Ovary (tissue), 7 donors: ENCODE measurements at regions not wholly inside any gene's neighbourhood (a gene's known extent, or its start where the extent isn't known, plus 50 kb on each side); places are given as distances from the start of the nearest gene placed in this dataset. TPM values are rescaled to one million over a fixed set of nuclear protein-coding genes. Genes with fewer than 3 reads are reported as not detected.

Experiments used
- DNase-seq, 5 donors: peaks; one replicate each; pipeline ENCODE4 v3.0.0-alpha.2; 2019 to 2020
- H3K27ac ChIP-seq, 2 donors: fragments of 200-600 bp; one replicate each; pipeline versions ENCODE4 v1.5.1 to v1.8.0; 2019 to 2022
- H3K27me3 ChIP-seq: fragments of 200-600 bp; one replicate; pipeline ENCODE4 v1.8.0; 2022
- H3K36me3 ChIP-seq: fragments of 200-600 bp; sonication (generic); one replicate; pipeline ENCODE4 v1.5.1; 2019
- H3K4me1 ChIP-seq: one replicate; pipeline ENCODE4 v1.8.1; 2013; ENCODE audit warnings: mild to moderate bottlenecking, moderate library complexity; ENCODE audit not compliant: insufficient read depth
- H3K4me3 ChIP-seq: fragments of 200-600 bp; sonication (generic); one replicate; pipeline ENCODE4 v1.5.1; 2017
- H3K9me3 ChIP-seq, 2 donors: fragments of 200-600 bp in 1 of 2; sonication (generic) in 1 of 2; one replicate each; pipeline versions ENCODE4 v1.5.1 to v1.8.1; 2013 to 2019; ENCODE audit warnings: mild to moderate bottlenecking in 1 of 2, moderate library complexity in 1 of 2
- EP300 ChIP-seq: sonication (generic); formaldehyde crosslinking; IDR thresholded peaks from one replicate; pipeline ENCODE4 v1.6.1; 2017; ENCODE audit warnings: antibody characterized with exemption
- POLR2A ChIP-seq: fragments of 450-650 bp; IDR thresholded peaks from one replicate; pipeline ENCODE4 v1.6.1; 2017; ENCODE audit warnings: antibody characterized with exemption, mild to moderate bottlenecking, moderate library complexity
- WGBS, 3 donors: extraction: QIAGEN DNeasy Blood & Tissue Kit in 1 of 3; methylation state at CpG; one replicate each; pipeline versions ENCODE4 v1.1.5 to v1.1.7; 2013 to 2017; 5-methylcytosine and 5-hydroxymethylcytosine counted together
- intact Hi-C, 4 donors: fragments of 100-400 bp; cut with DNase I; formaldehyde crosslinking; loops; one replicate each; pipeline versions ENCODE4 v1.11.0 to v1.15.1; 2022 to 2023
- microRNA-seq, 3 donors: library from miRNA; unstranded; fragments of <30 nt; microRNA quantifications; one replicate each; pipeline versions ENCODE4 to v1.2.0, GENCODE V29; 2019 to 2020
- small RNA-seq: library from RNA; depleted of rRNA; stranded (forward); fragments of <200 nt; gene quantifications from one replicate; pipeline ENCODE3, GENCODE V24; 2016
- TF ChIP-seq, protein P1 (sequence below), 3 donors: fragments of 450-650 bp in 2 of 3; fragments of 200-600 bp in 1 of 3; IDR thresholded peaks; one replicate each; pipeline versions ENCODE4 v1.5.1 to v1.8.0; 2016 to 2022; ENCODE audit warnings: antibody characterized with exemption in 3 of 3, mild to moderate bottlenecking in 1 of 3
- donor health status: DM: no; HTN: no; CAD: no; lungs with moderate emphysema.
- donor health status: DM: no; HTN: no; CAD: no.
- donor health status: Bipolar disorder and iron deficiency.
- donor health status: DM: no; HTN: no; CAD: no.
- donor health status: DM: yes; HTN: yes; CAD: no.

DNA sequence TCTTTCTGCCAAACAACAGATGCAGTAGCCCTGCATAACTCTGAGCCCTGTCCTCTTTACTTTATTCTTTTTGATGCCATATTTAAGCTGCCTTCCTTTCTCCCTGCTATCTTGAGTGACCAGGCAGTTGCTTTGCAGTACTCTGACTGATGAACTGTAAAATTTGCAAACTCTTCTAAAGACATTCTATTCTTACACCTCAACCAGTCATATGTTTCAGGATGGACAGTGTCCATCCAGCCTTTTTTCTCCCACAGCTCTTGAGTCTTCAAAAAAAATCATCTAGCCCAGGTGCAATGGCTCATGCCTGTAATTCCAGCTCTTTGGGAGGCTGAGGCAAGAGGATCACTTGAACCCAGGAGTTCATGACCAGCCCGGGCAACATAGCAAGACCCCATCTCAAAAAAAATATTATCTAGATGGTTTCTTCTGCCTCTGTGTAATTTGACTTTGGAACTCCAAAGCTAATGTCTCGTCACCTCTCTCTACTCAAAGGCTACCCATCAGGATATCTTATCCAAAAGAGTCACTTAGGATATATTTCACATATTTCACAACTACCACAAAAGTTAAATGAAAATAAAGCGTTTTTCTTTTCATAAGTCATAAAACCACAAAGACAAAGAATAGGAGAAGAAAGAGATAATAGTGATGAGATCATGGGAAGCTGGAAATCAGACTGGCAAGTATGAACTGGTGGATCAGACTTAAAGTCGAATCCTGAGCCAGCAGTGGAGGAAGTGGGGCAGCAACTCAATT is 54.6 kb upstream of the IPO9 start:
- no peak overlapping the region for H3K27ac ChIP-seq
- intact Hi-C loops = no loop called here
- 52 to 65% (median 55%) methylated on average over 4 of the region's 4 CpGs for WGBS, 3 donors
- no peak overlapping the region for H3K4me3 ChIP-seq
- H3K36me3 ChIP-seq = no peaks in the 10 kb centered on the region
- TF ChIP-seq, protein P1, sequence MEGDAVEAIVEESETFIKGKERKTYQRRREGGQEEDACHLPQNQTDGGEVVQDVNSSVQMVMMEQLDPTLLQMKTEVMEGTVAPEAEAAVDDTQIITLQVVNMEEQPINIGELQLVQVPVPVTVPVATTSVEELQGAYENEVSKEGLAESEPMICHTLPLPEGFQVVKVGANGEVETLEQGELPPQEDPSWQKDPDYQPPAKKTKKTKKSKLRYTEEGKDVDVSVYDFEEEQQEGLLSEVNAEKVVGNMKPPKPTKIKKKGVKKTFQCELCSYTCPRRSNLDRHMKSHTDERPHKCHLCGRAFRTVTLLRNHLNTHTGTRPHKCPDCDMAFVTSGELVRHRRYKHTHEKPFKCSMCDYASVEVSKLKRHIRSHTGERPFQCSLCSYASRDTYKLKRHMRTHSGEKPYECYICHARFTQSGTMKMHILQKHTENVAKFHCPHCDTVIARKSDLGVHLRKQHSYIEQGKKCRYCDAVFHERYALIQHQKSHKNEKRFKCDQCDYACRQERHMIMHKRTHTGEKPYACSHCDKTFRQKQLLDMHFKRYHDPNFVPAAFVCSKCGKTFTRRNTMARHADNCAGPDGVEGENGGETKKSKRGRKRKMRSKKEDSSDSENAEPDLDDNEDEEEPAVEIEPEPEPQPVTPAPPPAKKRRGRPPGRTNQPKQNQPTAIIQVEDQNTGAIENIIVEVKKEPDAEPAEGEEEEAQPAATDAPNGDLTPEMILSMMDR (IDR thresholded peaks at IDR 0.05) = no peak
- TF ChIP-seq POLR2A (no peak), EP300 (no peak)
- H3K27me3 ChIP-seq = no peaks in the 10 kb centered on the region
- no peak for DNase-seq
- H3K4me1 ChIP-seq = no peaks in the 10 kb centered on the region
- H3K9me3 ChIP-seq = peaks cover 0 to 4% of the 10 kb centered on the region in 2 donors

DNA sequence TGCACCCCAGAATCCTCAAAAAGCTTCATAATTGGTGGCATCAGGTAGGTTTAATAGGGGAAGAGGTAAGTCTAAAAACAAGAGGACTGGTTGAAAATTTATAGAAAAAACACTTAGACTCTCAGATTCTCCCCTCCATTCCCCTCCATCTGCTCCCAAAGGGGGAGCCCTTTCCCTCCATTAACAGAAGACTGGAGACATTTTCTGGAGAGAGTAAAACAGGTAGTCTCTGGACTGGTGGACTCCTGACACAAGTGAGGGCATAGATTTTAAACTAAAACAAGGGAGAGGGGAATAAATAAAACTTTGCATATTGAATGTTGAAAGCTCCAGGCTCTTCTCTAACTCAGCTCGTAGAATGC is 54.0 kb upstream of the IPO9 start:
- Histone ChIP-seq H3K4me3 (no peak overlapping the region), H3K4me1 (no peaks in the 10 kb centered on the region), H3K27me3 (no peaks in the 10 kb centered on the region), H3K27ac (no peak overlapping the region), H3K36me3 (no peaks in the 10 kb centered on the region), H3K9me3 (peaks cover 0 to 4% of the 10 kb centered on the region in 2 donors)
- no peak for TF ChIP-seq POLR2A
- no peak for TF ChIP-seq EP300
- TF ChIP-seq, protein P1 (IDR thresholded peaks at IDR 0.05) = no peak
- WGBS, 3 donors = 88 to 97% (median 92%) methylated on average over 1 of the region's 1 CpG
- intact Hi-C loops = no loop called here
- no peak for DNase-seq

DNA sequence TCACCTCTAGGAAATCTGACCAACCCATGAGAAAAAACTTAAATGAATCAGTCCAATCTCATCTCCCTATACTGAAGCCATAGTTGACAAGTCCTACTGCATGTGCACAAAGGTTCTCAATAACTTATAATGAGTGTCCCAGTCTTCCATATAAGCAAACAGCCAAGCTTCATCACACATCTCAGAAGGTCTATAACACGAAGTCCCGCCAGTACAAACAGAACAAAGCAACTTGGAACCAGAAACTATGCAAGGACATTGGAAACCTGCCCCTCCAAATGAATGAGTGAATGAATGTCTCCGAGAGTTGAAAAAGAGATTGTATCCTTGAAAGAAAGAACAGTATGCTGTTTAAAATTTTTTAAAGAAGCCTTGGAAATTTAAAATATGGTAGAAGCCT is 53.6 kb upstream of the IPO9 start:
- Histone ChIP-seq H3K27ac (no peak overlapping the region), H3K27me3 (no peaks in the 10 kb centered on the region), H3K9me3 (peaks cover 0 to 4% of the 10 kb centered on the region in 2 donors), H3K36me3 (no peaks in the 10 kb centered on the region), H3K4me3 (no peak overlapping the region), H3K4me1 (no peaks in the 10 kb centered on the region)
- DNase-seq = no peak
- WGBS, 3 donors = 83 to 95% (median 88%) methylated on average over 3 of the region's 3 CpGs
- intact Hi-C loops = no loop called here
- TF ChIP-seq, protein P1 (IDR thresholded peaks at IDR 0.05) = no peak
- no peak for TF ChIP-seq EP300
- no peak for TF ChIP-seq POLR2A

DNA sequence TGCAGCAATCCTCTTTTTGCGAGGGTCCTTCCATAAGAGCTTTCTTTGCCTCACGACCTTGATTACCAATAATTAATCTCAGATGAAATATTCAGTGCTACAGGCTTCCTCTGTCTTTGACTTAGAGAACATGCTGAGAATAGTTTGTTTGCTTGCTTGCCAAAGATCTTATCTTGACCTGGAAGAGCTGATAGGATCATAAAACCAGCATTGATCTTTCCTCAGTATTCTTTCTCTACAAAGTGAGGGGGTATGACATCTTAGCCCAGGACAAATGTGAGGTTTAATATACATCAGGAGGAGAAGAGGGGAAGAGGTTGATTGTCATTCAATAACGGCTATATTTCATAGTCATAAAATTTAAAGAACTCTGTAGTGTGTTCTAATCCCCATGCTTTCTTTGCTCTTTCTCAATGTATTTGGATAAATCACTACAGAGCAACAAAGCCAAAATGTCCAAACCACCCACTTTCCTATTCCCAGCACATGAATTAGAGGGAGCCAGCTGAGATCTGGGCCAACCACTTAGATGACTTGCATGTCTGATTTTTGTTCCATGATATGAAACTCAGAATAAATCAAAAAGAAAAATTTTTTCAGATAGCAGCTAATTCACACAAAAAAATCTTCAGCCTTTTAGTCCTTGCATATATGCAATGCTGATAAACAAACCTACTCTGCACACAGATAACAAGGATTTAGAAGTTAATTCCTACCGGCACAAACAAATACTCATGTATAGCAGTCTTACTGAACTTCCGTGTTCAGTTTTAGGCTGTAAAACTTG is 50.5 kb upstream of the IPO9 start:
- Histone ChIP-seq H3K27me3 (no peaks in the 10 kb centered on the region), H3K4me1 (no peaks in the 10 kb centered on the region), H3K9me3 (no peaks in the 10 kb centered on the region), H3K4me3 (no peak overlapping the region), H3K36me3 (no peaks in the 10 kb centered on the region), H3K27ac (no peak overlapping the region)
- 58 to 75% (median 73%) methylated on average over 5 of the region's 5 CpGs for WGBS, 3 donors
- intact Hi-C loops = no loop called here
- TF ChIP-seq EP300 (no peak), POLR2A (no peak)
- TF ChIP-seq, protein P1 (IDR thresholded peaks at IDR 0.05) = no peak
- DNase-seq = no peak

Small RNA genes in the stretch of these regions (microRNA-seq; reads per million reads assigned to microRNA genes)
- gene MIR5191 = 0 reads per million in 3 donors

Small RNA genes in the stretch of these regions (small RNA-seq; reads per million reads assigned to genes)
- gene MIR5191 (not detected), gene RNU6-501P (not detected)
